Progenitor cell of endocrine pancreas (in vitro differentiated cells): ENCODE measurements at regions not wholly inside any gene's neighbourhood (a gene's known extent, or its start where the extent isn't known, plus 50 kb on each side); places are given as distances from the start of the nearest gene placed in this dataset.

Experiments
- DNase-seq: peaks from one replicate; pipeline ENCODE4 v3.0.0; 2021; ENCODE audit warnings: low spot score; ENCODE audit not compliant: unreplicated experiment
- H3K27ac Mint-ChIP-seq: 2 replicates; pipeline ENCODE4 v1.8.0; 2021; ENCODE audit warnings: mild to moderate bottlenecking, moderate library complexity, mixed read lengths
- H3K27me3 Mint-ChIP-seq: 2 replicates; pipeline ENCODE4 v1.8.0; 2021; ENCODE audit warnings: mixed read lengths
- H3K36me3 Mint-ChIP-seq: 2 replicates; pipeline ENCODE4 v1.8.0; 2022; ENCODE audit warnings: mixed read lengths; ENCODE audit not compliant: insufficient read depth
- H3K4me1 Mint-ChIP-seq: 2 replicates; pipeline ENCODE4 v1.8.0; 2021; ENCODE audit warnings: low read depth, mixed read lengths
- H3K4me3 Mint-ChIP-seq: 2 replicates; pipeline ENCODE4 v1.8.0; 2021; ENCODE audit warnings: low read depth, mild to moderate bottlenecking, moderate library complexity, mixed read lengths
- H3K9me3 Mint-ChIP-seq: 2 replicates; pipeline ENCODE4 v1.8.0; 2021; ENCODE audit warnings: low read depth, mixed read lengths
- CTCF ChIP-seq: fragments of 200-600 bp; sonication (generic); IDR thresholded peaks from one replicate; pipeline ENCODE4 v1.5.0; 2021; ENCODE audit warnings: antibody characterized with exemption, mild to moderate bottlenecking; ENCODE audit not compliant: unreplicated experiment

DNA sequence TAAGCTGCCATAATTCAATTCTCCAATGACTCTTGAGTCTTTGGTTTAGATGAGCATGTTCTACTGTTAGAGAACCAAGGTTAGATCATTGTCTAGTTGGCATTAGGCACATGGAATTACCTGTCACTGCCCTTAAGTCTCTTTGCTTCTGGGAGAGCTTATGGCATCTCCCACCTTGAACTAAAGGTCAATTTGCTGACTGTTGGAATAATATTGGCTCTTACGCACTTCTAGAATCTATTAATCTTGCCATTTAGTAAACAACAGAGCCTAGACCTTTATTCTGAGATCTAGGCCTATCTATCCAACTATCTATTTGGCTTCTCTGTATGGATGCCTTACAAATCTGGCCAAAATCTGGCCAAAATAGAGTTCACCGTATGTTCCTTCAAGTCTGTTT is 232.0 kb downstream of the STK31 start:
- Mint-ChIP-seq H3K4me3 (no peak overlapping the region), H3K27ac (no peak overlapping the region), H3K4me1 (no peaks in the 10 kb centered on the region), H3K36me3 (peaks cover 7% of the 10 kb centered on the region), H3K27me3 (peaks cover 2% of the 10 kb centered on the region), H3K9me3 (peaks cover 13% of the 10 kb centered on the region)
- no peak for DNase-seq
- no peak for TF ChIP-seq CTCF

DNA sequence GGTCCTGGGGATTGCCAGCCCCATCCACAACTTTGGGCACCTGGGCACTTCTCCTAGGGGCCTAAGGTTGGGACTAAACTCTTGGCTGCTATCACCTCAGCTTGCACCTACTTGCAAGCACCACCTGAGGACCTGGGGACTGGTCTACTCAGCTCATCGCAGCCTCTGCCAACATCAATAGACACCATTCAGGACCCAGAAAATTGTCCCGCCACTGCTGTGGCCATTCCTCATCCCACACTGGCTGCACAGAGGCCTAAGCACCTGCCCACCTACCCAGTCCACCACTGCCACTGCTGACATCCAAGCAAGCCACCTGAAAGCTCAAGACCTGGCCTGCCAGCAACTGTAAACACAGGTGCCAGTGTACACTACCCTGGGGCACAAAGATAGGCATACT is 234.1 kb downstream of the STK31 start:
- no peak for DNase-seq
- no peaks in the 10 kb centered on the region for H3K4me1 Mint-ChIP-seq
- H3K9me3 Mint-ChIP-seq: peaks cover 18% of the 10 kb centered on the region
- H3K27ac Mint-ChIP-seq: no peak overlapping the region
- no peak for TF ChIP-seq CTCF
- H3K27me3 Mint-ChIP-seq: peaks cover 2% of the 10 kb centered on the region
- peaks cover 7% of the 10 kb centered on the region for H3K36me3 Mint-ChIP-seq
- no peak overlapping the region for H3K4me3 Mint-ChIP-seq

DNA sequence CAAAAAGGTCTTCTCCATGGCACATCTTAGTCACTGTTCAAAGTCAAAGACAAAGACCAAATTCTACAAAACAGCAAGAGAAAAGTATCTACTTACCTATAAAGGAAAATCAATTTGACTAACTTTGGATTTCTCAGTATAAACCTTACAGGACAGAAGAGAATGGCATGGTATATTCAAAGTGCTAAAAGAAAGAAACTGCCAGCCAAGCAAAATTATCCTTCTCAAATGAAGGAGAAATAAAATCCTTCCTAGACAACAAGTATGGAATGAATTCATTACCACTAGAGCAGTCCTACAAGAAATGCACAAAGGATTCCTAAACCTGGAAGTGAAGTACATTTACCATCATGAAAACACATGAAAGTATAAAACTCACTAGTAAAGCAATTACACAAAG is 235.5 kb downstream of the STK31 start:
- no peak overlapping the region for H3K4me3 Mint-ChIP-seq
- no peaks in the 10 kb centered on the region for H3K4me1 Mint-ChIP-seq
- H3K36me3 Mint-ChIP-seq: peaks cover 8% of the 10 kb centered on the region
- no peak for DNase-seq
- H3K9me3 Mint-ChIP-seq: peaks cover 24% of the 10 kb centered on the region
- TF ChIP-seq CTCF: no peak
- H3K27me3 Mint-ChIP-seq: no peaks in the 10 kb centered on the region
- H3K27ac Mint-ChIP-seq: no peak overlapping the region

DNA sequence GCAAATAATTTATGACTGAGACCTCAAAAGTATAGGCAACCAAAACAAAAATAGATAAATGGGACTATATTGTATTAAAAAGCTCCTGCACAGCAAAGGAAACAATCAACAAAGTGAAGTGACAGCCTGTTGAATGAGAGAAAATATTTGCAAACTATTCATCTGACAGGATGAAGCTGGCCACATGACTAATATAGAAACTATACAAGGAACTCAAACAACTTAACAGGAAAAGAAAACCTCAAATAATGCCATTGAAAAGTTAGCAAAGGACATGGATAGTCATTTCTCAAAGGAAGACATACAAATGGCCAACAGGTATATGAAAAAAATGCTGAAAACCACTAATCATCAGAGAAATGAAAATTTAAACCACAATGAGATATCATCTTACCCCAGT is 245.1 kb downstream of the STK31 start:
- Mint-ChIP-seq H3K27me3 (no peaks in the 10 kb centered on the region), H3K27ac (no peak overlapping the region), H3K4me3 (no peak overlapping the region), H3K4me1 (peaks cover 11% of the 10 kb centered on the region), H3K36me3 (no peaks in the 10 kb centered on the region), H3K9me3 (peaks cover 10% of the 10 kb centered on the region)
- no peak for TF ChIP-seq CTCF
- no peak for DNase-seq

DNA sequence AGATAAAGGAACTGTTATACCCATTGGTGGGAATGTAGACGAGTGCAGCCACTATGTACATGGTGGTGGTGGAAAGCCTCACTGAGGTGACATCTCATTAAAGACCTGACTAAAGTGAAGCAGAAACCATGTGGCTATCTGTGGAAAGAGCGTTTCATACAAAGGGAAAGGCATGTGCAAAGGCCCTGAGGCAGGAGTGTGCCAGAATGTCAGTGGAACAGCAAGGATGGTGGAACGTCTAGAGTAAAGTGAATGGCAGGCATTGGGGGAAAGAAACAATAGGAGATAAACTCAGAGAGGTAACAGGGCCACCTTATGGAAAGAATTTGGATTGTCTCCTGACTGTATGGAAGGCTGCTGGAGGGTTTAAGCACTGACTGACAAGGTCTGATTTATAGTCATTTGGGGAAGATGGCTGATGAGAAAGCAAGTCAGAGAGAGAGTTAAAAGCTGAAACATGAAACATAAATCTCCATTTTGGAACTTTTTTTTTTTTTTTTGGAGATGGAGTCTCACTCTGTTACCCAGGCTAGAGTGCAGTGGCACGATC is 245.7 kb downstream of the STK31 start:
- no peak for DNase-seq
- H3K4me1 Mint-ChIP-seq: peaks cover 11% of the 10 kb centered on the region
- peaks cover 6% of the 10 kb centered on the region for H3K9me3 Mint-ChIP-seq
- no peak for TF ChIP-seq CTCF
- H3K27ac Mint-ChIP-seq: no peak overlapping the region
- H3K4me3 Mint-ChIP-seq: no peak overlapping the region
- H3K27me3 Mint-ChIP-seq: no peaks in the 10 kb centered on the region
- H3K36me3 Mint-ChIP-seq: no peaks in the 10 kb centered on the region
